GM20000 (cell line): ENCODE measurements at regions not wholly inside any gene's neighbourhood (a gene's known extent, or its start where the extent isn't known, plus 50 kb on each side); places are given as distances from the start of the nearest gene placed in this dataset.

ENCODE experiments used
- DNase-seq: peaks from one replicate; pipeline ENCODE4 v3.0.0; 2012; ENCODE audit warnings: low spot score
- TF ChIP-seq, protein P1 (sequence below): IDR thresholded peaks from 2 replicates; pipeline ENCODE4 v1.5.1; 2012; ENCODE audit warnings: mild to moderate bottlenecking, control low read depth; ENCODE audit errors: extremely low read depth, missing control alignments

GRCh38 chr7:22663357-22663718 is 63.7 kb upstream of the IL6 start:
- TF ChIP-seq, protein P1, sequence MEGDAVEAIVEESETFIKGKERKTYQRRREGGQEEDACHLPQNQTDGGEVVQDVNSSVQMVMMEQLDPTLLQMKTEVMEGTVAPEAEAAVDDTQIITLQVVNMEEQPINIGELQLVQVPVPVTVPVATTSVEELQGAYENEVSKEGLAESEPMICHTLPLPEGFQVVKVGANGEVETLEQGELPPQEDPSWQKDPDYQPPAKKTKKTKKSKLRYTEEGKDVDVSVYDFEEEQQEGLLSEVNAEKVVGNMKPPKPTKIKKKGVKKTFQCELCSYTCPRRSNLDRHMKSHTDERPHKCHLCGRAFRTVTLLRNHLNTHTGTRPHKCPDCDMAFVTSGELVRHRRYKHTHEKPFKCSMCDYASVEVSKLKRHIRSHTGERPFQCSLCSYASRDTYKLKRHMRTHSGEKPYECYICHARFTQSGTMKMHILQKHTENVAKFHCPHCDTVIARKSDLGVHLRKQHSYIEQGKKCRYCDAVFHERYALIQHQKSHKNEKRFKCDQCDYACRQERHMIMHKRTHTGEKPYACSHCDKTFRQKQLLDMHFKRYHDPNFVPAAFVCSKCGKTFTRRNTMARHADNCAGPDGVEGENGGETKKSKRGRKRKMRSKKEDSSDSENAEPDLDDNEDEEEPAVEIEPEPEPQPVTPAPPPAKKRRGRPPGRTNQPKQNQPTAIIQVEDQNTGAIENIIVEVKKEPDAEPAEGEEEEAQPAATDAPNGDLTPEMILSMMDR = no peak
- peak; percentile 45 for DNase-seq

DNA sequence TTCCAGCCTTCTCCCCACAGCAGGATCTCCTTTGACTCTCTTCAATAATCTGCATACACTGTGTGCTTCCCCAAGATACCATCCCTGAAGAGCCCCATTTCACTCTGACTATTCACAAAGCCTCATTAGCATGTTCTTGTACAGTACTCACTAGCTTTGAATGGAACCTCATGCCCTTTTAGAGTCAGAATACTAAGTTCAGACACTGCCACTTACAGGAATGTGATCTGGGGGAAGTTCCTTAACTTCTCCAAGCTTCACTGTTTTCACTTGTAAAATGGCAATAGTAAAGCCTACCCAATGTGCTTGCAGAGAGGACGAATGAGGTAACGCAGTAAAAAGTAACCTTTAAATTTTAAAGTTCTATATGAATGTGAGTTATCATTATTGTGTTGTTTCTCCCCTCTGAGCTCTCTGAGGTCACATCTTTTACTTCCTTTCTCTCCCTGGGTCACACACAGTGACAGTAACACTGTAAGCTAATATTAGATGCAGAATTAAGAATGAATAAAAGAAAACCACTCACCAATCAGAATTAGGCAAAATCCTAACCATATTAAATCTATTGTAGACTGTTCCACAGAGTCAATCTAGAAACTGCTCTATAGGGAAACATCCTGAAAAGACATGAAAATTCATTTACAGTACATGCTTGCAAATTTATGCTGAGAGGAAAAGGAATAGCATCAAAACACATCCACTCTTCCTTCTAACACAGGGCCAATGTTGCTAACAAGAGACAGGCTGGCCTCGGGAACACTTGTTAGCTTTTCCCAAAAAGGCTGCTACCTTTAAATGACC is 64.2 kb upstream of the IL6 start:
- peak; percentile 28 for DNase-seq
- TF ChIP-seq, protein P1 = no peak

GRCh38 chr7:22662036-22662435 is 65.0 kb upstream of the IL6 start:
- TF ChIP-seq, protein P1 = no peak
- DNase-seq = no peak

DNA sequence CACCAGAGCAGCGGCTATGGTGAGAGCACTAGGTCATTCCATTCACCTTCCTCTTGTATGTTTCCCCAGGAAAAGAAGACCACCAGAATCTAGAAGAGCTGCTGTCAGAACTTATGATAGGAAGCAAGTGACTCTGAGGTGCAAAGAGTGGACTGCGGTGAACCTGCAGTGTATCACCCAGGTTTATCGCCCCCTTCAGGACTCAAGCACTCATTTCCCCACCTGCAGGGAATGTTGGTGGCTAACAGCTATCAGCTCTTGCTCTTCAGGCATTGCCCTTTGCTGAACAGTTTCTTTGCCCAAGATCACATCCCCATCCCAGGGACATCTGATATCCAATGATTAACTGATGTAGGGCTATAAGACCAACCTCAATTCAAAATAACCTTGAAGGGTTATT is 66.3 kb upstream of the IL6 start:
- DNase-seq = no peak
- TF ChIP-seq, protein P1 = peak; percentile 3

DNA sequence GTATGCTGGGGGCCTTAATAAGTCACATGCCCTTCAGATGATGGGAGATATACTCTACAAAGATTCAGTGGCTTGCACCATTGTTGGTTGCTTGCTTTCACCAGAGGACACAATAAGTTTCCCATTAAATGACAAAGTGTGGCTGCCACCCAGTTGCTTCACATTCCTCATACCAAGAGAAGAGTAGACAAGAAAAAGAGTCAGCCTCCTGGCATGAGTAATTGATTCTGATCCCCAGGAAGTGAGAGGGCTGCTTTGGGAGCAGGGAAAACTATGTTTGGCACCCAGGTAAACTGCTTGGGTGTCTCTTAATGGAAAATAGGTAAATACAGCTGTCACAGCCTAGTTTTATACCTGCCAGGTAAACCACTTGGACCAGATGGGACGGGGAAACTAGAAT is 66.7 kb upstream of the IL6 start:
- TF ChIP-seq, protein P1 = no peak

DNA sequence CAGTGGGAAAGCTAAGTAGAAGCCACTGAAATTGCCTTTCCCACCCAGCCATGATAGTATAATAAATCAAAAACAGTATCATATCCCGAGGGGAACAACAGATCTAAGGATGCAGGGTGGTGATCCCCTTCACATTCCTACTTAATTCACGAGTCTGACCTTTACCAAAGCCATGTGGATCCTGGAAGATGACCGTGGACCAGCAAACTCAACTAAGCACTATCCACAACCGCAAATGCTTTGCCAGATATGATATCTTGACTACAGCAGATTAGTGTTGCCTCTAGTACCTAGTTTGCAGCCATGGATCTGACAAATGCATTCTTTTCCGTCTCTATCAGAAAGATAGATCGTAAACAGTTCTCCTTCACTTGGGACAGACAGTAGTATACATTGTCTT is 67.3 kb upstream of the IL6 start:
- TF ChIP-seq, protein P1 = no peak
- DNase-seq = no peak

More for the DNA sequence above, 66.7 kb upstream of the IL6 start:
- DNase-seq = no peak

- DNase-seq = no peak
- TF ChIP-seq, protein P1 = no peak
Measured at GRCh38 chr7:22658031-22658430, 69.0 kb upstream of the IL6 start.
